NAMALWA (cell line): ENCODE measurements at regions not wholly inside any gene's neighbourhood (a gene's known extent, or its start where the extent isn't known, plus 50 kb on each side); places are given as distances from the start of the nearest gene placed in this dataset.

Source experiments
- DNase-seq: peaks from one replicate; pipeline ENCODE4 v3.0.0-alpha.2; 2015; ENCODE audit warnings: low spot score

GRCh38 chr18:51943281-51943680 lies 396.7 kb upstream of the DCC start:
- no peak for DNase-seq

DNA sequence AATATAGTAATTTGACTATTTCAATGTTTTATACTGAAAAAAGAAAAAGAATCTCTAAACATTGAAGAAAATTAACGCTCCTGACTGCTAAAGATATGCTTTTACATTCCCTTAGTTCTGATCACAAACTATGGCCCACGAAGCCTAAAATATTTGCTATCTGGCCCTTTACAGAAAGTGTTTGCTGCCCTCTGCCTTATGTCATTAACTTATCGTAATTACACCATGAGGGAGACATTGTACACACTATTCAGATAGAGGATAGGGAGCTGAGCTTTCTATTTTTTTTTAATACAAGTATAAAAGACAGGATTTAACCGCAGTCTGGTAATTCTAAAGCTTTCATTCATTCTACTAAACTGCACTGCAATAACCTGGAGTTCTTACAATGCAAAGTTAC lies 393.1 kb upstream of the DCC start:
- DNase-seq: no peak

GRCh38 chr18:51952844-51953243 lies 387.2 kb upstream of the DCC start:
- no peak for DNase-seq

GRCh38 chr18:51953521-51953920 lies 386.5 kb upstream of the DCC start:
- DNase-seq: no peak

DNA sequence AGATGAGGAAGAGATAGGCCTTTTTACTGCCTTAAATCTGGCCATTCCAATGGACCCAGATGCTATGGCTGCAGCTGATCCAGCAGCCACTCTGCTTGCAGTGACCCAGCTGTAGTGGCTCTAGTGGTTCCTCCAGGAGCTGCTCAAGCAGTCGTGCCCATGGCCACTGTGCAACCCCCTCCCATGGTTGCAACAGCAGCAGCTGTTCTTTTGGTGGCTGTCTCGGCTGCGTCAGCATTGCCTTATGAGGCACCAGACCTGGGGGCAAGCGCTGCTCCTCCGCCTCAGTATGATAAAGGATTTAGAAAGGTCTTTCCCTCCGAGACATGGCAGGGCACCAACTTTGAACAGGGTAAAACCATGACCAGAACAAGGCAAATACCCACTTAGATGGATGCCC lies 384.9 kb upstream of the DCC start:
- DNase-seq: no peak

- DNase-seq: no peak
Observed at GRCh38 chr18:51957001-51957400, 383.0 kb upstream of the DCC start.

DNA sequence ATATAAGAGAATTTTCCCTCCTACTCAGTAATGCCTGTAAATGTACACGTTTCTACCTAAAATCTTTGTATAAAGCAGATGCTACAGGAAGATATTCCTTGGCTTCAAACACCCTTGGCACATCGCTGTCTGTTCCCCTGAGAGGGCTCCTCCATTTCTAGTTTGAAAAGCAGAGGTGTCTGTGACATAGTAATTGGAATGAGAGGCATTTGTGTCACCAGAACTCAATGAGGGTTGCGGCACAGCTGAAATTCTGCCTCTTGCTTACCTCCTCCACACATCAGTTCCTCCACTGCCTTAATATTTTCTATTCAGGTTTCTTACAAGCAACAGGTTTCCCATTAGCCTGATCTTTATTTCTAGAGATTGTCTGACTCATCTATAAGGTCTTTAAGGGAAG lies 359.9 kb upstream of the DCC start:
- DNase-seq: no peak

GRCh38 chr18:51988277-51988676 lies 351.7 kb upstream of the DCC start:
- no peak for DNase-seq

GRCh38 chr18:51997129-51997528 lies 342.9 kb upstream of the DCC start:
- DNase-seq: no peak

DNA sequence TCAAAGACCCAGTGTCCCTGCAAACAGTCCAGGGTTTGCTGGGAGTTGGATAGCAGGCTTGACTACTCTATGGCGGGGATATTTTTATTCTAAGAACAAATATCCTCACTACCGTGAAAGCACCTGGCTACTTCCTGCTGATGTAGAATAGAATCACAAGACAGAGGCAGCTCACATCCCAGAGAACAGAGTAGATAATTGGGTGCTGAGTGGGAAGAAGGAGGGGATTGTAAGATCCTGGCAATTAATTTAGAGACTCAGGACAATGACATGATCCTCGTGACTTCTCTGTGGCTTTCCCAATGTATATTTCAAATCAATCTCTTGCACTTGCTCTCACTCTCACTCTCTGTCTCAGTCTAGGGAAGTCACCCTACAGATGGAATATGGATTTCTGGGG lies 341.9 kb upstream of the DCC start:
- no peak for DNase-seq

DNA sequence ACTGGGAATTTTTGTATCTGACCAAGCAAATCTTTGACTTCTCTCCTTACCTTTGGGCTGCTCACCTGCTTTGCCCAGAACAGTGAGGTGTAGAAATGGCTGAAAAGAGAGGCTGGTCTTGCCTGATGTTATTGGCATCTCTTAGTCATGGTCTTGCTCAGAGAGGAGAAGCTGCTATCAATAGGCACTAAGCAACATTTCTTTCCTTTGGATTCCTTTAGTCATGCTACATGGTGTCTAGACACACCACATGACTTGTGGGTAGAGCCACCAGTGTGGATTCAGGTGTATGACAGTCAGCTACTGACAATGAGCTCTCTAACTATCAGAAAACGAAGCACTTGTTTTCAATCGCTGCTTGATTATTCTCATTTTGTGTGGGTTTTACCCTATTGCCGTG lies 341.3 kb upstream of the DCC start:
- DNase-seq: no peak

- DNase-seq: no peak
Observed at GRCh38 chr18:51999351-51999750, 340.6 kb upstream of the DCC start.

DNA sequence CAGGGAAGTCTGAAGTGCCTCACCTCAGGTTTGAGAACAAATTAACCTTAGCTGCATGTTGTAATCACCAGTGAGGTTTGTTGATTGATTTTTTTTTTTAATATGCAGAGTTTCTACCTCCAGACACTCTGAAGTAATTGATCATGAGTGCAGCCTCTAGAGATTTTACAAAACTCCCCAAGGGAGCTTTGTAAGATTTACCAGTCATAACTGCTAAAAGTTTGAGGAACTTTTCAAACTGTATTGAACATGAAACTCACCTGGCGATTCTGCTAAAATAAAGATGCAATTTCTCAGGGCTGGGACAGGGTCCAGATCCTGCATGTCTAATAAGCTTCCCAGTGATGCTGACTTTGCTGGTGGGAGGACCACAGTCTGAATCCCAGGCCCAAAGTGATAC lies 339.6 kb upstream of the DCC start:
- DNase-seq: no peak

GRCh38 chr18:52001106-52001505 lies 338.9 kb upstream of the DCC start:
- DNase-seq: no peak

DNA sequence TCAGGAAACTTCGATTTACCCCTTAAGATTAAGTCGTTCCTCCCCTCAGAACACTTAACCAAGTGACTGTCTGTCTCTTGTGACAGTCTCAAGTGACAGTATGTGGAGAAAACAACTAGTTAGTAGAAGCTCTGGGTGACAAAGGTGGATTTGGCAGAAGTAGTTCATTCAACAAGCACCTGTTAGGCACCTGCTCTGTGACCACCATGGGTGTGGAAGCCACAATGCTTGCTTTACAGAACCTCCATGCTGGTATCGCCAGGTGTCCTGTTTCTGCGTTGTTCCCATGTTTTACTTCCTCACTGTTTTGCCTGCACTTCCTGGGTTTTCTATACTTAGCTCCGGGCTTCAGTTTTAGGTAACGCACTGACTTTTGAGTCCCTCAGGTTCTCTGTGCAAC lies 337.4 kb upstream of the DCC start:
- DNase-seq: no peak

DNA sequence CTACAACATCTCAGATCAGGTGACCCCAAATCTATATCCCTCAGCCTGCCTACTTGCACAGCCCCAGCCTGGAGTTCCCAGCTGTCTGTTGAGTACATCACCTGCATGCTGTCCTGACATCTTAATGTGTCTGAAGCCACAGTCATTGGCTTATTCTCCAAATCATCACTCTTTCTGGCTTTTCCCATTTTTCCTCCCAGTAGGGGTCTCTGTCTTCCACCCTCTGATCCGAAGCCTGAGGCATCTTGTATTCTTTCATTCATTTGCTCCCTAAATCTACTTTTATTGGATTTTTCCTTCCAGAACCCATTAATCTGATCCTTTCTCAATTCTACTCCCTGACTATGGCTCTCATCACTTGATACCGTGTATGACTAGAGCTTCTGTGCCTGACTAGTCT lies 332.9 kb upstream of the DCC start:
- DNase-seq: no peak

DNA sequence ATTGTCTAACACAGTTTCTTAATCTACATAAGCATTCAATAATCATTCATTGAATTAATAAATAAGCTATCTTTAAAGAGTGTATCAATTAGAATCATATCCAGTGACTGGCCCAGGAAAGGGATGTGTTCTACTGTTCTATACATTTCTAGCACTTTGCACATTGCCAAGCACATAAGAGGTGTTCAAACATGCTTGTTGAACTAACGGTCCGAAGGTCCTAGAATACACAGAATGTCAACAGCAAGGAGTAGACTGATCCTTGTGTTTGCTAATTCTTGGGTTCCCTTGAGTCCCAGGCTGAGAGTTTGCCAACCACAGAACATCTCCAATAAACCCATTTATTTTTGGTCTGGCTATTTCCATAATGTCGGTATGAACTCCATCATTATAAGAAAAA lies 331.7 kb upstream of the DCC start:
- DNase-seq: no peak

GRCh38 chr18:52008736-52009135 lies 331.3 kb upstream of the DCC start:
- DNase-seq: no peak

GRCh38 chr18:52009958-52010357 lies 330.0 kb upstream of the DCC start:
- no peak for DNase-seq

GRCh38 chr18:52045946-52046675 lies 293.9 kb upstream of the DCC start:
- no peak for DNase-seq

- DNase-seq: no peak
Observed at GRCh38 chr18:52046842-52047241, 293.2 kb upstream of the DCC start.

DNA sequence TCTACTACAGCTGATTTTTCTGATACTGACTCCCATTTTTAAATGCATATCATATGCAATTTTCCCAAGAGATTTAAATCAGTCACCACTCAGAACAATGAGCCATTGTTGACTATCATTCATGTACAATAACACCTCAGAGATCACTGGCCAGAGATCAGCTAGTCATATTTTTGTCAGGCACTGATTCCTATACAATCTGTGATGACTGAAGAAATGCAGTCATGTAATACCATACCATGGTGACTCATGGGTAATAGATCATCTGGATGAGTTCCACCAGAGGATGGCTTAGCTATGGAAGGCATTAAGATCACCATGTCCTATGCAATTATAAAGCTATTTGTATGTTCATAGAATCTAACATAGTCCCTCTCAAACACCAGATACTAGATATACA lies 285.7 kb upstream of the DCC start:
- no peak for DNase-seq

- no peak for DNase-seq
Observed at GRCh38 chr18:52060607-52061304, 279.2 kb upstream of the DCC start.

DNA sequence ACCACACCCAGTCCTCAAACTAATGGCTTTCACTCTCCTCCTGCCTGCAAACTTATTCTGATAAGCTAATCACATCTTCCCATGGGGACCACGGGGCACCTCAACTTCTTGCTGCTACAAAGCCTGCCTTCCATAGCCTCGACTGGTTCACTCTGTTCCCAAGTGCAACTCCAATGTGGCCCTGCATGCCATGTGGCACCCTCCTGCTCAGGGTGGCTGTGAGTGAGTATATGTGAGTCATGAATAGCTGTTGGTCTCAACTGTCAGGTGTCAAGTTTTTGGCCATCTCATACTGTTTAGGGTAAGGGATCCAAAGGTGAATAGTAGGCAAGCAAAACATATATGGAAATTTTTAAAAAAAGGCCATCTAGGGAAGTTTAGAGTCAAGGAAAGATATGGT lies 276.1 kb upstream of the DCC start:
- no peak for DNase-seq
